WERI-Rb-1 (cell line): ENCODE measurements at regions not wholly inside any gene's neighbourhood (a gene's known extent, or its start where the extent isn't known, plus 50 kb on each side); places are given as distances from the start of the nearest gene placed in this dataset.

ENCODE experiments used
- DNase-seq: peaks from one replicate; pipeline ENCODE4 v3.0.0-alpha.2; 2020
- H3K27ac ChIP-seq: fragments of 250-450 bp; sonication (Bioruptor Pico); 2 replicates; pipeline ENCODE4 v1.5.1; 2020; ENCODE audit warnings: mild to moderate bottlenecking, moderate library complexity
- H3K27me3 ChIP-seq: fragments of 250-450 bp; sonication (Bioruptor Pico); 2 replicates; pipeline ENCODE4 v1.5.1; 2021; ENCODE audit warnings: mild to moderate bottlenecking, low read depth, moderate library complexity; ENCODE audit not compliant: insufficient read depth, severe bottlenecking
- H3K36me3 ChIP-seq: fragments of 250-450 bp; sonication (Bioruptor Pico); 2 replicates; pipeline ENCODE4 v1.5.1; 2020; ENCODE audit warnings: mild to moderate bottlenecking, moderate library complexity
- H3K4me3 ChIP-seq: 2 replicates; pipeline ENCODE4 v1.5.1; 2011; ENCODE audit warnings: low read depth, mild to moderate bottlenecking, control low read depth, low read length
- H3K9me3 ChIP-seq: fragments of 250-450 bp; sonication (Bioruptor Pico); 2 replicates; pipeline ENCODE4 v1.5.1; 2021; ENCODE audit warnings: mild to moderate bottlenecking, moderate library complexity; ENCODE audit not compliant: severe bottlenecking
- CTCF ChIP-seq: IDR thresholded peaks from 2 replicates; pipeline ENCODE4 v1.5.1; 2011; ENCODE audit warnings: low read depth, mild to moderate bottlenecking, control low read depth, inconsistent platforms, low read length

GRCh38 chr16:85396879-85397871 lies 215.9 kb upstream of the GSE1 start:
- peak; percentile 50 for DNase-seq
- Histone ChIP-seq H3K4me3 (no peak overlapping the region), H3K9me3 (no peaks in the 10 kb centered on the region), H3K36me3 (no peaks in the 10 kb centered on the region), H3K27ac (no peak overlapping the region; the same call in 1 of the 2 replicates), H3K27me3 (no peaks in the 10 kb centered on the region)
- TF ChIP-seq CTCF, result peak; percentile 44

DNA sequence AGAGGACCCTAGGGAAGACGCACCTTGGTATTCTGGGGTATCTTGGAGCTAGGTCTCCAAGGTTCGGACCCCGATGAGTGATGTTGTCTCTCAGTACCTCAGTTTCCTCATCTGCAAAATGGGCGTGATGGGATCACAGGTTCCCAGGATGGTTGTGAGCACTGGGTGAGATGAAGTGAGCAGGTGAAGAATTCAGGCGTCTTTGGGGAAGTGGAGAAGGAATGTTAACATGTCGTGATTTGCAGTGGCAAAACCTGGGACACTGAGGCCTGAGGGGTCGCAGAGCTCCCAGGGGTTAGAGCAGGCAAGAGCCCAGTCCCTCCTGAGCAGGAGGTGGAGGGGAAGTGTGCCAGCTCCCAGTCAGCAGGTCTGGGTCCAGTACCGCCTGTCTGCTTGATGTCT lies 215.1 kb upstream of the GSE1 start:
- no peak overlapping the region for H3K4me3 ChIP-seq
- TF ChIP-seq CTCF, result no peak
- no peaks in the 10 kb centered on the region for H3K9me3 ChIP-seq
- no peak overlapping the region for H3K27ac ChIP-seq
- H3K27me3 ChIP-seq, result no peaks in the 10 kb centered on the region
- H3K36me3 ChIP-seq, result no peaks in the 10 kb centered on the region
- no peak for DNase-seq

- no peaks in the 10 kb centered on the region for H3K27me3 ChIP-seq
- H3K36me3 ChIP-seq, result no peaks in the 10 kb centered on the region
- no peaks in the 10 kb centered on the region for H3K9me3 ChIP-seq
- DNase-seq, result no peak
- no peak for TF ChIP-seq CTCF
- no peak overlapping the region for H3K27ac ChIP-seq
- H3K4me3 ChIP-seq, result no peak overlapping the region
These were observed 214.2 kb upstream of the GSE1 start for GRCh38 chr16:85398688-85399582.

GRCh38 chr16:85399583-85400284 lies 213.4 kb upstream of the GSE1 start:
- no peak overlapping the region for H3K27ac ChIP-seq
- no peaks in the 10 kb centered on the region for H3K36me3 ChIP-seq
- no peaks in the 10 kb centered on the region for H3K9me3 ChIP-seq
- TF ChIP-seq CTCF, result no peak
- DNase-seq, result no peak
- no peak overlapping the region for H3K4me3 ChIP-seq
- H3K27me3 ChIP-seq, result no peaks in the 10 kb centered on the region

DNA sequence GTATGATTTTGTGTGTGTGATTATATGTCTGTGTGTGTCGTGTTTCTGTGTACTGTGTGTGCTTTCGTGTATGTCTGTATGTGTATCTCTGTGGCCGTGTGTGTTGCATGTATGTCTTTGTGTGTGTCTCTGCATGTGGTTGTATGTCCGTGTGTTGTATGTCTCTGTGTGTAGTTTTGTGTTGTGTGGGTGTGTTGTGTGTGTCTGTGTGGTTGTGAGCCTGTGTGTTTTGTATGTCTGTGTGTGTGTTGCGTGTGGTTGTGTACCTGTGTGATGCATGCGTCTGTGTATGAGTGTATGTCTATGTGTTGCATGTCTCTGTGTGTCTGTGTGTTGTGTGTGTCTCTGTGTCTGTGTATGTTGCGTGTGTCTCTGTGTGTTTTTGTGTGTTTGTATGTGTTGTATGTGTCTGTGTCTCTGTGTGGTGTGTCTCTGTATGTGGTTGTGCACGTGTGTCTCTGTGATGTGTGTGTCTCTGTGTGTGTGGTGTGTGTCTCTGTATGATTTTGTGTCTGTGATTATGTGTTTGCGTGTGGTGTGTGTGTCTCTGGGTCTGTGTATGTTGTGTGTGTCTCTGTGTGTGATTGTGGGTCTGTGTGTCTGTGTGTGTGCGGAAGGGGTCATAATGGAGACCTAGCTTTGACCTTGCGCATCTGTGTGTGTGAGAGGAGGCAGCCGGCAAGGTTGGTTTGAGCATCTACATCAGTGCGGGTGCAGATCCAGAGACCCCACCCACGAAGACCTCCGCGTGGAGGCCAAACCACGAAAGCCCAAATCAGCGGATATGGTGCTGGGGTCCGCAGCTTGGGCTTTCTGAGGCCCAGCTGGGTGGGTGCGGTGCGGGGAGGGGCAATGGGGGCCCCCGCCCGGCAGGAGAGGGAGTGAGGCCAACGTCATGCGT lies 212.6 kb upstream of the GSE1 start:
- Histone ChIP-seq H3K36me3 (no peaks in the 10 kb centered on the region), H3K9me3 (no peaks in the 10 kb centered on the region), H3K27ac (no peak overlapping the region), H3K4me3 (no peak overlapping the region), H3K27me3 (no peaks in the 10 kb centered on the region)
- no peak for TF ChIP-seq CTCF
- no peak for DNase-seq
